HepG2 (cell line): ENCODE measurements at regions not wholly inside any gene's neighbourhood (a gene's known extent, or its start where the extent isn't known, plus 50 kb on each side); places are given as distances from the start of the nearest gene placed in this dataset.

ENCODE experiments used
- ATAC-seq: fragments of 200-7000 bp; cut with Tn5 transposase; 3 replicates; pipeline ENCODE4 v1.9.1; 2020; ENCODE audit warnings: mild to moderate bottlenecking, moderate library complexity
- BruUV-seq: library from RNA; stranded (reverse); fragments of 400-500 nt; replicated peaks from 2 replicates; lab custom pipeline; 2021; lab: Mats Ljungman, UMichigan
- CTCF ChIA-PET: fragments of 300-600 bp; formaldehyde crosslinking; extraction: SDS; loops from one replicate; lab custom pipeline; 2021; ENCODE audit warnings: low total read pairs, inconsistent platforms, low intra/inter-chr PET ratio; lab: Yijun Ruan, JAX
- POLR2A ChIA-PET: fragments of 350-600 bp; sonication (Branson Sonifier 250); formaldehyde crosslinking; loops from one replicate; lab custom pipeline; 2020; ENCODE audit warnings: antibody characterized with exemption, inconsistent platforms; lab: Yijun Ruan, JAX
- DNase-seq: peaks from one replicate; pipeline ENCODE4 v3.0.0-alpha.2; 2015; ENCODE audit warnings: low spot score
- FAIRE-seq: peaks from 3 replicates; lab custom pipeline; 2011; peaks lifted over from hg19 to GRCh38; lab: Jason Lieb, UNC
- H2AFZ ChIP-seq: one replicate; pipeline ENCODE4 v1.6.1; 2011; ENCODE audit warnings: low read length, inconsistent platforms
- H3K27ac ChIP-seq: fragments of 300-600 bp; 3 replicates; pipeline ENCODE4 v1.8.0; 2011; ENCODE audit warnings: mixed run types, mild to moderate bottlenecking, mixed read lengths, low read length, inconsistent platforms; ENCODE audit not compliant: insufficient read depth; ENCODE audit errors: extremely low read length
- H3K27me3 ChIP-seq, 2 experiments: fragments of 200-600 bp in 1 of 2; 2 replicates in 1 of 2; 3 replicates in 1 of 2; pipeline versions ENCODE4 v1.6.0 to v1.8.0; 2011; ENCODE audit warnings: low read length in 2 of 2, mild to moderate bottlenecking in 2 of 2, moderate library complexity in 2 of 2, inconsistent platforms in 1 of 2; ENCODE audit not compliant: insufficient read depth in 2 of 2, control insufficient read depth in 1 of 2
- H3K36me3 ChIP-seq, 2 experiments: fragments of 200-600 bp in 1 of 2; replicated peaks in 1 of 2; 2 replicates in 1 of 2; 3 replicates in 1 of 2; pipeline versions ENCODE4 v1.5.1 to v1.8.0; 2011; ENCODE audit warnings: low read length in 2 of 2, inconsistent platforms in 1 of 2; ENCODE audit not compliant: insufficient read depth in 2 of 2, control insufficient read depth in 1 of 2
- H3K4me1 ChIP-seq: 2 replicates; pipeline ENCODE4 v1.5.1; 2012; ENCODE audit warnings: low read length, inconsistent platforms; ENCODE audit not compliant: insufficient read depth
- H3K4me2 ChIP-seq: 2 replicates; pipeline ENCODE4 v1.6.0; 2011; ENCODE audit warnings: low read depth, low read length, inconsistent platforms
- H3K4me3 ChIP-seq, 3 experiments: fragments of 200-600 bp in 1 of 3; sonication (generic), shearing (Covaris generic) in 1 of 3; replicated peaks in 1 of 3; 2 replicates each; pipeline ENCODE4 v1.5.1; 2011 to 2016; ENCODE audit warnings: low read length in 3 of 3, inconsistent platforms in 2 of 3, low read depth in 2 of 3, mild to moderate bottlenecking in 2 of 3, control low read depth in 1 of 3, mixed read lengths in 1 of 3; ENCODE audit not compliant: insufficient read depth in 1 of 3
- H3K79me2 ChIP-seq: one replicate; pipeline ENCODE4 v1.6.1; 2011; ENCODE audit warnings: low read length, inconsistent platforms; ENCODE audit not compliant: insufficient read depth
- H3K9ac ChIP-seq: 2 replicates; pipeline ENCODE4 v1.6.0; 2011; ENCODE audit warnings: mild to moderate bottlenecking, low read depth, low read length, inconsistent platforms; ENCODE audit not compliant: insufficient read depth
- H3K9me3 ChIP-seq: 2 replicates; pipeline ENCODE4 v1.5.1; 2012; ENCODE audit warnings: mild to moderate bottlenecking, low read length
- H4K20me1 ChIP-seq: 2 replicates; pipeline ENCODE4 v1.6.0; 2011; ENCODE audit warnings: inconsistent platforms, mild to moderate bottlenecking, low read length, moderate library complexity; ENCODE audit not compliant: insufficient read depth
- DZIP1 ChIP-seq: sonication (generic); formaldehyde crosslinking; IDR thresholded peaks from 2 replicates; pipeline ENCODE4 v1.5.0; 2020; ENCODE audit warnings: mild to moderate bottlenecking, missing genetic modification reagents
- FOSL2 ChIP-seq: sonication (generic); formaldehyde crosslinking; IDR thresholded peaks from 2 replicates; pipeline ENCODE4 v1.4.0; 2020; ENCODE audit warnings: missing genetic modification reagents
- FUBP1 ChIP-seq: sonication (generic); formaldehyde crosslinking; IDR thresholded peaks from 2 replicates; pipeline ENCODE4 v1.5.1; 2020; ENCODE audit warnings: missing genetic modification reagents, mild to moderate bottlenecking, borderline replicate concordance
- HMG20B ChIP-seq: conservative IDR thresholded peaks from 2 replicates; pipeline ENCODE4 v1.6.1; 2016; ENCODE audit warnings: missing genetic modification reagents, missing compliant biosample characterization
- KLF6 ChIP-seq: IDR thresholded peaks from 2 replicates; pipeline ENCODE4 v1.8.0; 2016; ENCODE audit warnings: missing biosample characterization, missing genetic modification reagents
- MBD4 ChIP-seq: IDR thresholded peaks from 2 replicates; pipeline ENCODE4 v1.6.1; 2012; ENCODE audit warnings: low read length, inconsistent platforms, borderline replicate concordance
- PHF5A ChIP-seq: IDR thresholded peaks from one replicate; pipeline ENCODE4 v1.6.1; 2018; ENCODE audit warnings: low read depth, missing genetic modification reagents; ENCODE audit not compliant: unreplicated experiment
- PRPF4 ChIP-seq: fragments of 200-400 bp; formaldehyde crosslinking; IDR thresholded peaks from 2 replicates; pipeline ENCODE4 v1.6.1; 2016; ENCODE audit warnings: low read length, low read depth; ENCODE audit not compliant: poor library complexity, severe bottlenecking
- ZC3H13 ChIP-seq: sonication (generic); formaldehyde crosslinking; IDR thresholded peaks from 2 replicates; pipeline ENCODE4 v1.8.1; 2023; ENCODE audit warnings: mild to moderate bottlenecking, missing genetic modification reagents, moderate library complexity
- ZNF225 ChIP-seq: sonication (generic); formaldehyde crosslinking; IDR thresholded peaks from 2 replicates; pipeline ENCODE4 v1.4.0; 2020; ENCODE audit warnings: mild to moderate bottlenecking, missing genetic modification reagents
- ZNF564 ChIP-seq: sonication (generic); formaldehyde crosslinking; IDR thresholded peaks from 2 replicates; pipeline ENCODE4 v1.8.1; 2023; ENCODE audit warnings: mild to moderate bottlenecking, missing genetic modification reagents
- ZSCAN21 ChIP-seq: sonication (generic); formaldehyde crosslinking; IDR thresholded peaks from 2 replicates; pipeline ENCODE4 v1.8.0; 2022; ENCODE audit warnings: mild to moderate bottlenecking, missing genetic modification reagents, moderate library complexity, borderline replicate concordance
- WGBS: methylation state at CpG from one replicate; pipeline ENCODE4 v1.1.6; 2017; ENCODE audit warnings: low lambda C conversion rate; 5-methylcytosine and 5-hydroxymethylcytosine counted together
- in situ Hi-C: cut with HindIII; loops from 2 replicates; pipeline ENCODE4 v1.10.0; 2017; ENCODE audit warnings: low pct_unique_long_range_greater_than_20kb; ENCODE audit not compliant: extremely low pct_ligation_motif_present
- intact Hi-C: fragments of 100-400 bp; cut with micrococcal nuclease; formaldehyde crosslinking; loops from one replicate; pipeline ENCODE4 v1.10.0; 2022; ENCODE audit not compliant: unreplicated experiment
- TF ChIP-seq, protein P1 (sequence below): sonication (generic); formaldehyde crosslinking; IDR thresholded peaks from 2 replicates; pipeline ENCODE4 v1.9.0; 2021; ENCODE audit warnings: missing genetic modification reagents, mild to moderate bottlenecking, borderline replicate concordance

DNA sequence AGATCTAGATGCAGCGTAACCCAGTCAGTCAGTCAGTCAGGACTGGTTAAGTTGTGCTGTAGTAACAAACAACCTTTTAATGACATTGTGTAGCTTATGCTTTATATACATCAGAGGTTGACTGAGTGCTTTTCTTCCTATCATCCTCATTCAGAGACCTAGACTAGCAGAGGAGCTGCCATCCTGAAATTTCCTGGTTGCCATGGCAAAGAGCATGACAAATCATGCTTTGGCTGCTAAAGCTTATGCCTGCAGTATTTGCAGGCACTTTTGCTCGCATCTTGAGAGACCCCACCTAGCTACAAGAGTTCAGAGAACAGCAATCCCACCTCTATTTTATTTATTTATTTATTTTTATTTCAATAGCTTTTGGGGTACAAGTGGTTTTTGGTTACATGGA is 244.0 kb downstream of the BTBD3 start:
- Histone ChIP-seq H4K20me1 (no peaks in the 10 kb centered on the region), H3K4me1 (no peaks in the 10 kb centered on the region), H3K36me3 (no peaks in the 10 kb centered on the region), H3K79me2 (no peaks in the 10 kb centered on the region), H3K4me3 (no peak overlapping the region), H3K9me3 (peaks cover 83% of the 10 kb centered on the region), H2AFZ (no peak overlapping the region), H3K4me2 (no peak overlapping the region), H3K9ac (no peak overlapping the region), H3K27me3 (no peaks in the 10 kb centered on the region), H3K27ac (no peak overlapping the region)
- in situ Hi-C loops (no loop called here), intact Hi-C loops (no loop called here)
- FAIRE-seq (no peak), ATAC-seq (no peak), DNase-seq (no peak)
- CTCF ChIA-PET: no interaction called here
- no TSS peak for BruUV-seq
- POLR2A ChIA-PET: no interaction called here
- TF ChIP-seq FUBP1 (CRISPR knock-in tag): no peak
- no peak for TF ChIP-seq ZSCAN21 (CRISPR knock-in tag)
- TF ChIP-seq ZNF225 (CRISPR knock-in tag): no peak
- no peak for TF ChIP-seq KLF6 (CRISPR knock-in tag)
- TF ChIP-seq PHF5A (CRISPR knock-in tag): no peak
- TF ChIP-seq, protein P1, sequence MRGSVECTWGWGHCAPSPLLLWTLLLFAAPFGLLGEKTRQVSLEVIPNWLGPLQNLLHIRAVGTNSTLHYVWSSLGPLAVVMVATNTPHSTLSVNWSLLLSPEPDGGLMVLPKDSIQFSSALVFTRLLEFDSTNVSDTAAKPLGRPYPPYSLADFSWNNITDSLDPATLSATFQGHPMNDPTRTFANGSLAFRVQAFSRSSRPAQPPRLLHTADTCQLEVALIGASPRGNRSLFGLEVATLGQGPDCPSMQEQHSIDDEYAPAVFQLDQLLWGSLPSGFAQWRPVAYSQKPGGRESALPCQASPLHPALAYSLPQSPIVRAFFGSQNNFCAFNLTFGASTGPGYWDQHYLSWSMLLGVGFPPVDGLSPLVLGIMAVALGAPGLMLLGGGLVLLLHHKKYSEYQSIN: no peak
- no peak for TF ChIP-seq ZNF564 (CRISPR knock-in tag)
- TF ChIP-seq HMG20B (CRISPR knock-in tag): no peak
- TF ChIP-seq MBD4: no peak
- no peak for TF ChIP-seq FOSL2 (CRISPR knock-in tag)
- no peak for TF ChIP-seq ZC3H13
- no peak for TF ChIP-seq PRPF4
- no peak for TF ChIP-seq DZIP1 (CRISPR knock-in tag)
- WGBS: 3% methylated on average over 2 of the region's 2 CpGs
